Neural crest cell (in vitro differentiated cells): ENCODE measurements at regions not wholly inside any gene's neighbourhood (a gene's known extent, or its start where the extent isn't known, plus 50 kb on each side); places are given as distances from the start of the nearest gene placed in this dataset.

Source experiments
- DNase-seq: peaks from one replicate; pipeline ENCODE4 v3.0.0; 2021; ENCODE audit warnings: low read depth, mixed read lengths, low spot score
- H3K27ac Mint-ChIP-seq: one replicate; pipeline ENCODE4 v1.8.0; 2021; ENCODE audit warnings: mild to moderate bottlenecking, mixed read lengths; ENCODE audit not compliant: unreplicated experiment
- H3K27me3 Mint-ChIP-seq: 2 replicates; pipeline ENCODE4 v1.8.0; 2021; ENCODE audit warnings: low read depth, mild to moderate bottlenecking, mixed read lengths
- H3K36me3 Mint-ChIP-seq: 2 replicates; pipeline ENCODE4 v1.8.0; 2021; ENCODE audit warnings: low read depth, mild to moderate bottlenecking, mixed read lengths
- H3K4me1 Mint-ChIP-seq: 2 replicates; pipeline ENCODE4 v1.8.0; 2021; ENCODE audit warnings: mixed read lengths
- H3K4me3 Mint-ChIP-seq: one replicate; pipeline ENCODE4 v1.8.0; 2021; ENCODE audit warnings: mild to moderate bottlenecking, mixed read lengths
- H3K9me3 Mint-ChIP-seq: 2 replicates; pipeline ENCODE4 v1.8.0; 2021; ENCODE audit warnings: mixed read lengths
- TF ChIP-seq, protein P1 (sequence below): fragments of 200-600 bp; sonication (generic); conservative IDR thresholded peaks from 2 replicates; pipeline ENCODE4 v1.5.0; 2021; ENCODE audit warnings: antibody characterized with exemption, mild to moderate bottlenecking

DNA sequence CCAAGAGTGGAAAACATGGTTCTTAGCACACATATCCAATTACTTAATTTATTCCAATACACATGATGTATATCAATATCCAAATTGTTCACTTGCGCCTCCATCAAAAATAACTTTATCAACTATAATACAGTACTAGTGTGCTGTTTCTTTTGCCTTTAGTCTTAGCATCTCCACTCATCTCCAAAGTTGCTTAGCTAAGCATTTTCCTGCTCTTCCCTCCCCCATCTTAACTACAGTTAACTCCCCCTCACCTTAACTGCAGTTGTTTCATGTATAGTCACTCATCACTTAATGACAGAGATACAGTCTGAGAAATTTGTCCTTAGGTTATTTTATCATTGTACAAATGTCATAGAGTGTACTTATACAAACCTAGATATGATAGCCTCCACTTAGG, 705.2 kb upstream of the LINC00305 start:
- H3K4me1 Mint-ChIP-seq: no peaks in the 10 kb centered on the region
- no peaks in the 10 kb centered on the region for H3K27me3 Mint-ChIP-seq
- H3K9me3 Mint-ChIP-seq: peaks cover 2% of the 10 kb centered on the region
- DNase-seq: no peak
- TF ChIP-seq, protein P1, sequence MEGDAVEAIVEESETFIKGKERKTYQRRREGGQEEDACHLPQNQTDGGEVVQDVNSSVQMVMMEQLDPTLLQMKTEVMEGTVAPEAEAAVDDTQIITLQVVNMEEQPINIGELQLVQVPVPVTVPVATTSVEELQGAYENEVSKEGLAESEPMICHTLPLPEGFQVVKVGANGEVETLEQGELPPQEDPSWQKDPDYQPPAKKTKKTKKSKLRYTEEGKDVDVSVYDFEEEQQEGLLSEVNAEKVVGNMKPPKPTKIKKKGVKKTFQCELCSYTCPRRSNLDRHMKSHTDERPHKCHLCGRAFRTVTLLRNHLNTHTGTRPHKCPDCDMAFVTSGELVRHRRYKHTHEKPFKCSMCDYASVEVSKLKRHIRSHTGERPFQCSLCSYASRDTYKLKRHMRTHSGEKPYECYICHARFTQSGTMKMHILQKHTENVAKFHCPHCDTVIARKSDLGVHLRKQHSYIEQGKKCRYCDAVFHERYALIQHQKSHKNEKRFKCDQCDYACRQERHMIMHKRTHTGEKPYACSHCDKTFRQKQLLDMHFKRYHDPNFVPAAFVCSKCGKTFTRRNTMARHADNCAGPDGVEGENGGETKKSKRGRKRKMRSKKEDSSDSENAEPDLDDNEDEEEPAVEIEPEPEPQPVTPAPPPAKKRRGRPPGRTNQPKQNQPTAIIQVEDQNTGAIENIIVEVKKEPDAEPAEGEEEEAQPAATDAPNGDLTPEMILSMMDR: no peak
- no peak overlapping the region for H3K27ac Mint-ChIP-seq
- no peak overlapping the region for H3K4me3 Mint-ChIP-seq
- no peaks in the 10 kb centered on the region for H3K36me3 Mint-ChIP-seq

DNA sequence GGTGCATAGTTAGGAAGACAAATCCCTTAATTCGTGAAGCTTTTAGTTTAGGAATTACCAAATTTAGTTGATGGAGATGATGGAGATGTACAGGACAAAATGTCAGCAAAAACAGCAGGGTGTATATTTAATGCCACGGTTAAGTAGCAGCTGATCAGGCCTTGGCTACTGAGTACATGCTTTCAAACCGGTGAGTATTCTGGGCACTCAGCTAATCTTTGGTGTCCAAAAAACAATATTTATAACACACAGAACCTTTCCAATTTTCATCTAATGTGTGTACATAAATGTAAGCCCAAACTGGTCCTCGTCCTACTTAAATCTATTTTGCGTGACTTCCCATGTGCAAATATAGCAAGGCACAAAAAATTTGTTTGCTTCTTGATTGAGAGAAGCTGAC, 703.4 kb upstream of the LINC00305 start:
- Mint-ChIP-seq H3K27ac (no peak overlapping the region), H3K4me1 (no peaks in the 10 kb centered on the region), H3K27me3 (no peaks in the 10 kb centered on the region), H3K9me3 (peaks cover 2% of the 10 kb centered on the region), H3K4me3 (no peak overlapping the region), H3K36me3 (no peaks in the 10 kb centered on the region)
- no peak for DNase-seq
- TF ChIP-seq, protein P1: no peak

DNA sequence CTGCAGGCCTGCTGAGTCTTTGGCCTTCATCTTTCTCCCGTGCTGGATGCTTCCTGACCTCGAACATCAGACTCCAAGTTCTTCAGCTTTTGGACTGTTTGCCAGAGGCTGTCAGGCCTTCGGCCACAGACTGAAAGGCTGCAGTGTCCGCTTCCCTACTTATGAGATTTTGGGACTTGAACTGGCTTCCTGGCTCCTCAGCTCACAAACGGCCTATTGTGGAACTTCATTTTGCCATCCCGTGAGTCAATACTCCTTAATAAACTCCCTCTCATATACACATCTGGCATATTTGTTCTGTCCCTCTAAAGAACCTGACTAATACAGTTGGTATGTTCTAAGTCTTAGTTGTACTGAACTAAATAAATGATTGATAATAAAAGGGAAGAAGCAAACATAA, 702.8 kb upstream of the LINC00305 start:
- TF ChIP-seq, protein P1: no peak
- H3K36me3 Mint-ChIP-seq: no peaks in the 10 kb centered on the region
- H3K4me3 Mint-ChIP-seq: no peak overlapping the region
- no peak overlapping the region for H3K27ac Mint-ChIP-seq
- H3K9me3 Mint-ChIP-seq: peaks cover 2% of the 10 kb centered on the region
- DNase-seq: no peak
- no peaks in the 10 kb centered on the region for H3K27me3 Mint-ChIP-seq
- H3K4me1 Mint-ChIP-seq: no peaks in the 10 kb centered on the region

DNA sequence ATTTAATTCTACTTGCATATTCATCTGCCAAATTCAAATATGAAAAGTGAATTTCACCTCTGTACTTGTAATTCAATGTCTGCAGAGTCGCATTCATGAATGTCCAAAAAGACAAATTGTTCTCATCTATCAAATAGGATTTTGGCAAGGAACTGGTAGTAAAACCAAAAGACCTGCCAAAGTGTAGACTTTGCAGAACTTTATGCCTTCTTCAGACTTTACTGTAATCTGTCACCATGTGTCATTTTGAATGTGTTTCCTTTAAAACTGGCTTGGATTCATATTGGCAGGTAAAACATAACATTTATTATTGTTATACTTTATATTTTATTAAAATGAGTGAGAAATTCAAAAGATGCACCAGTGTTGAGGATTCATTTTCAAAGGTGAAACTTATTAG, 701.9 kb upstream of the LINC00305 start:
- Mint-ChIP-seq H3K27ac (no peak overlapping the region), H3K9me3 (peaks cover 2% of the 10 kb centered on the region), H3K4me3 (no peak overlapping the region), H3K36me3 (no peaks in the 10 kb centered on the region), H3K27me3 (no peaks in the 10 kb centered on the region), H3K4me1 (no peaks in the 10 kb centered on the region)
- no peak for DNase-seq
- TF ChIP-seq, protein P1: no peak

DNA sequence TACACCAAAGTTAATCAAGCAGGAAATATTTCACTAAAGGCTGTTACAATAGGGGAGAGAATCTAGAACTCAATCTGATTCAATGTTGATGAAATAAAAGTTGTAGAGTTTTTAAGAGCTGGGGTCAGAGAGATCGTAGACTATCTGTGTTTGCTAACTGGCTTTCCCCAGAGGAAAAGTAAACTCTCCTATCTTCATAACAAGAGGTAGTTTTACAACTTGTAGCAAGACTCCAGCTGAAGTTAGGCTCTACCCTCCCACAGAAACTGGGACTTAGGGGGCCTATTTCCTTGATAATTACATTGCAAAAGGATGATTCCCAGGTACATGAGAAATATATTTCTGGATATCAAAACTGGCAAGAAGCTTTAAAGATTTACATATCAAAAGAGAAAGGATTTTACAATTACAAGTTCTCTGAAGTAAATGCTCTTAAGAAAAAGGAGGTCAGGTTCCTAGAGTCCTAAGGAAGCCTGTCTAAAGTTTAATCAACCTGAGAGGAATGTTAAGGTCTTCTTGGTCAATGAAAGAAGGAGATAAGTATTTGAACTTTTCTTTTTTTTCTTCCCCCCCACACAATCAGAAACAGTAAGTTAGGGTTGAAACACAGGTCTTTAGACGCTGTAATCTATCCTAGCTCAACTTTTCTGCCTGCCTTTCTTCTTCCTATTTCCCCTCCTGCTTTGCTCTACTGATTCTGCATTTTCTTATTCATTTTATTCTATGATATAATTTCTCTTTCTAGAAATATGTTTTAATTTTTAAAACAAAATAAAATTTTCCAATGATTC, 692.2 kb upstream of the LINC00305 start:
- Mint-ChIP-seq H3K27me3 (no peaks in the 10 kb centered on the region), H3K9me3 (no peaks in the 10 kb centered on the region), H3K4me3 (no peak overlapping the region), H3K27ac (no peak overlapping the region), H3K4me1 (no peaks in the 10 kb centered on the region), H3K36me3 (no peaks in the 10 kb centered on the region)
- TF ChIP-seq, protein P1: no peak
- no peak for DNase-seq
